ENCODE measurements at regions not wholly inside any gene's neighbourhood (a gene's known extent, or its start where the extent isn't known, plus 50 kb on each side); places are given as distances from the start of the nearest gene placed in this dataset.

DNA sequence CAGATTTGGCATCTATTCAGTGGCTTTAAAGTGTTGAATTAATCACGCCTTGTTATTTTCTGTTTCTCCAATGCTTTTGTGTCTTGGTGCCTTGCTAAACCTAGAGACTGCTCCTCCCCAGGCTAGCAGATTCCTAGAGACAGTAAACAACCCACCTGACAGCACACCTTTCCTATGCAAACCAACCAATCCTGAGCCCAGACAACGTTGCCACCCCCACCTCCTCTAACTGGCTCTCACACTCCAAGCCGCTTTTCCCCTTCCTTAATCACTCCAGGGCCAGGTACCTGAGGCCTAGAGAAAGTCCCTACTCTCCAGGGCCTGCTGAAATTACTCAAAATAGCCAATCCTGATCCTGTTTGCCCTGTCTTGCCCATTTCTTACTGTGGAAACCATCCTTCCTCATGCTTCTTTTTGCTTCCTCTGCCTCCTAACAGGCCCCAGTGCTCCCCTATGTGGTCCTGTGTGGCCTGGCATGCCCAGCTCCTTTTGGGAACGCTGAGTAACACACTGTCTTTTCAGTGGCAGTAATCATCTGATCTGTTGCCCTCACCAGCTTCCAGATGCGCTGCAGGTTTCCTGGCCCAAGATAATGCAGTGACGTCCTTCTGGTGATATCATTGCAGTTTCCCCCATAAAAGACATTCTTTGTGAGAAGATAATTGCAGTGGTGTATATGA is 53.4 kb downstream of the GAS1 start:
- Histone ChIP-seq H3K9me3 (no peaks in the 10 kb centered on the region), H3K4me3 (no peak overlapping the region), H3K27me3 (no peaks in the 10 kb centered on the region), H3K36me3 (no peaks in the 10 kb centered on the region)
- DNase-seq = no peak

DNA sequence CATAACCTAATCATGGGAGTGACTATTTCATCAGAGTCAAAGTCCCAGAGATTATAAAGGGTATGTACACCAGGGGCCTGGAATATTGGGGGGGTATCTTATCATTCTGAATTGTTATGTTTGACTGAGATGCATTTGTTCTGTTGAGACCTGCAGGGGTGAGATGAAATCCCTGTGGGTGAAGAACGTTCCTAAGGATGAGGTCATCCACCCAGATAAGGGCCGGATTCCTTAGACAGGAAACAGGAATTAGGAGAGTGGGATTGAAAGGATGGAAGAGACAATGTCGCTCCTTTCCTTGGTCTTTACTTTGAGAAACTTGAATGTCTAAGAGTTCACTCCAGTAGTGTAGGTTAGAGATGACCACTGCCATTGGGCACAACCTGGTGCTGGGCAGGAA is 54.7 kb downstream of the GAS1 start:
- Histone ChIP-seq H3K4me3 (no peak overlapping the region), H3K36me3 (no peaks in the 10 kb centered on the region), H3K27me3 (no peaks in the 10 kb centered on the region), H3K9me3 (no peaks in the 10 kb centered on the region)
- DNase-seq = no peak

DNA sequence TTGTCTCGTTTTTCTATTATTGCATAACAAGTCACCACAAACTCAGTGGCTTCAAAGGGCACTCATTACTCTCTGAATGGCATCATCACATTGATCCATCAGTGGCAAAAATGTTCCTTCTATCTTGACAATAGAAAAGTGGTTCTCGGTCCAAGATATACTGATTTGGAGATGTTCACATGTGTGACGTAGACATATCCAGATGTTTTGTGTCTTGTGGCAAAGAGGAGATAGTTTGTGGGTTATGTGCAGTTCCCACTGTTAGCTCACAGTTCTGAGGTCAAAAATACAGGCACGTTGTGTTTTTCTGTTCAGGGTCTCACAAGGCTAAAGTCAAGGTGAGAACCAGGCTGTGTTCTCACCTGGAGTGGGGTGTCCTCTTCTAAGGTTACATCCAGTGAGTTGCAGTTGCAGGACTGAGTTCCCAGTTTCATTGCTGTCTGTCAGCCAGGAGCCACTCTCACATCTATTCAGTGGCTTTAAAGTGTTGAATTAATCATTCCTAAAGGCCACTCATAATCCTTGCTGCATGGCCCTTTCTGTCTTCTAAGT is 55.3 kb downstream of the GAS1 start:
- Histone ChIP-seq H3K9me3 (no peaks in the 10 kb centered on the region), H3K36me3 (no peaks in the 10 kb centered on the region), H3K27me3 (no peaks in the 10 kb centered on the region), H3K4me3 (no peak overlapping the region)
- no peak for DNase-seq

DNA sequence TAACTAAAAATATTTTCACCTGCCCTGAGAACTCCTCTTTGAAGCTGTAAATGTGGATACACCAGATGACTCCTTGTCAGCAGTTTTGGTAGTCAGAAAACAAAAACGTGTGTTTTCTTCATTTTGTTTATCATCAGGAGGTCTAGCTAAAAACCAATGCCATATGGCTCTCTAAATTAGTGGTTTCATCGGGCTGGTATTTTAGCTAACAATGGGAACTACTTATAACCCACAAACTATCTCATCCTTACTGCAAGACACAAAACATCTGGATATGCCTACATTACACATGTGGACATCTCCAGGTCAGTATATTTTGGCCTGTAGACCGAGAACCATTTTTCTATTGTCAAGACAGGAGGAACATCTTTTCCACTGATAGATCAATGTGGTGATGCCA is 56.2 kb downstream of the GAS1 start:
- DNase-seq = no peak
- no peaks in the 10 kb centered on the region for H3K9me3 ChIP-seq
- H3K36me3 ChIP-seq = no peaks in the 10 kb centered on the region
- H3K4me3 ChIP-seq = no peak overlapping the region
- no peaks in the 10 kb centered on the region for H3K27me3 ChIP-seq

DNA sequence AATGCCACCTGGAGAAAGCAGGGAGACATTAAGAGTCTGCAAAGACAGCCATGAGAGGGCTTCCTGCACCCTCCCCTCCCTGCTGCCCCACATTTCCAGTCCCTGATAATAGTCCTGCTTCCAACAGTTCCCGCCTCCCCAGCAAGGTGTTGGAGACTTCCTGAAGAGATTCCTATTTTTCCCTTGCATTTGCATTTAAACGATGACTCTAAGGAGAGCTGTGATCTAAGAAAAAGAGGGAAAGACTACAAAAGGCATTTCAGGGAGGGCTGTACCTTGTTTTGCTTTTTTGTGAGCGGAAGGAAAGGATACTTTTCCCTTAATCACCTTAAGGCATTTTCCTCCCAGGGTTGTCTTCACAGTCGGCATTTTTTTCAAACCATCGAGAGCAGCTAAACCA is 62.1 kb downstream of the GAS1 start:
- DNase-seq = no peak
- no peak overlapping the region for H3K4me3 ChIP-seq
- no peaks in the 10 kb centered on the region for H3K36me3 ChIP-seq
- H3K27me3 ChIP-seq = no peaks in the 10 kb centered on the region
- no peaks in the 10 kb centered on the region for H3K9me3 ChIP-seq

DNA sequence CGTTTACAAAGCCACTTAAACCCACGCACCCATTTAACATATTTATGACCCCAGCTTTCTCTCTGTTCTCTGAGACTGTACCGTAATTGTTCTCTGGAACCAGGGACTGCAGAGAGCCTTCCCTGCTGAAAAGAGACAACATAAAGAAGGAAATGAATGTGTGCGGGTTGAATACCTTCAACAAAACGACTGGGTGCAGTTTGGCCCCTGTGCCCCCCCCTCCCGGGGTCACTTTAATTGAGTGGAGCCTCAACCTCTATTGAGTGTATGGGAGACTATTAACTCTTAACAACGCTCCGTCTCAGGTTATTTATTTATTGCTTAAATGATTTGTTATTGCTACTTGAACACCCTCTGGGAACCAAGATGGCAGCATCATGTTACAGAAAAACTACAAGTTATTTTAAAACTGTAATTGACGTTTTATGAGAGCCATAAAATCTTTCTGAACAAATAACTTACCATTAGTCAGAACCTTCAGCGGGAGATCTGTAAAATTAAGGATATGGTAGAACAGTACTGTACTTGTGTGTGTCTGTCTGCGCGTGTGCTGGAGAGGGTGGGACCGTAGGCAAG is 70.6 kb downstream of the GAS1 start:
- no peak overlapping the region for H3K4me3 ChIP-seq
- no peak for DNase-seq
- H3K27me3 ChIP-seq = no peaks in the 10 kb centered on the region
- no peaks in the 10 kb centered on the region for H3K9me3 ChIP-seq
- no peaks in the 10 kb centered on the region for H3K36me3 ChIP-seq

DNA sequence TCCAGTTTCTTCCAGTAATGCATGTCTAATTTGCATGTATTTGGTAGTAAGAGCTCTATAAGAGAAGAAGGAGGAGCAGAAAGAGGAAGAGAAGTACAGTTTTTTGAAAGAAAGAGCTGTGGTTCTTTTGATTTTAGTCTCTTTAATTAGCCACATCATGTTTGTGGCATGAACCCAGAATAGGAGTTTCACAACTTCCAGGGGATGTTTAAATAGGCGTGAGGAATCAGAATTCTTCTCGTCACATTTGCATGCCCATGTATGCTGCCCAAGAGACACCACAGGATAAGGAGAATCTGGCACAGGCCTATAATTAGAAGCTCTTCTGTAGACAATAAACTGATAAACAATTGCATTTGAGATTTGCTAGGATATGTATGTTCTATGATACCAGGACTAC is 78.7 kb downstream of the GAS1 start:
- Histone ChIP-seq H3K27me3 (no peaks in the 10 kb centered on the region), H3K4me3 (no peak overlapping the region), H3K36me3 (no peaks in the 10 kb centered on the region), H3K9me3 (no peaks in the 10 kb centered on the region; the same call in 1 of the 2 replicates)
- no peak for DNase-seq

DNA sequence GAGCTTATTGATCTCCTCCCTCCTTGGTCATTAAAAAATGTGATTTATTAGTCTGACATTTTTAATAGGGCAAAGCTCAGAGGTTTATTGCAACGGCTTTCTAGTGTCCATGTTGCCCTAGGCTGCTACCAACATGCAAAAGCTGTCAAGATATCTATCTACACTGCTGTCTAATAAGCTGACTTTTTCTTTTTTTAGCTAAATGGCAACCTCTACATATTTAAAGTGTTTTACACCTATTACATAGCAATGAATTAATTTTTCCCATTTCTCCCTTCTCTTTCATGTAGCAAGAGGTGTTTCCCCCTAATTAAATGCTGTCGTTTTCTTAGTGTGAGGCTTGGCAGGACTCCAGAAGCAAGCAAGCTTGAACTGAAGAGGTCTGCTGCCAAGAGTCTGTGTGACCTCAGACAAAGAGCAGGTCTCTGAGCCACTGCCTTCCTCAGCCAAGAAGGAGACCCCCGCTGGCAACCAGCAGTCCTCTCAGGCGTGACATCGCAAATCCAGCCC is 79.4 kb downstream of the GAS1 start:
- H3K36me3 ChIP-seq = no peaks in the 10 kb centered on the region
- no peak overlapping the region for H3K4me3 ChIP-seq
- H3K27me3 ChIP-seq = no peaks in the 10 kb centered on the region
- H3K9me3 ChIP-seq = no peaks in the 10 kb centered on the region; the same call in 1 of the 2 replicates
- DNase-seq = no peak

DNA sequence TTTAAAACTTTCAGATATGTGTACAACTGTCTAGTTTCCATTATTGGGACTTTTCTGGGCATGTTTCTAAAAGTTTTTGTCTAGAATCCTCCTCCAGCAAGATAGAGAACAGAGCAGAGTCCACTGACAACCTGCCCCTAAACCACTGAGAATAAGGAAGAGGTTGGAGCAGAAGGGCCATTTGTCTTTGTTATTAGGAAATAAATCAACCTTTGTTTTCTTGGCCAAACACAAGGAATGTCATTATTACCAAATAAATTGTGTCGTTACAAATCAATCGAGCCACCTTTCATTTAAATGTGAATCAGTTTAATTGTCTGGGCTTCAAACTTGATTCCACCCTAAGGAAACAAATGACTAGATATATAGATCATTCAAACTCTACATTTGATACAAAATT is 81.4 kb downstream of the GAS1 start:
- no peak for DNase-seq
- H3K4me3 ChIP-seq = no peak overlapping the region

DNA sequence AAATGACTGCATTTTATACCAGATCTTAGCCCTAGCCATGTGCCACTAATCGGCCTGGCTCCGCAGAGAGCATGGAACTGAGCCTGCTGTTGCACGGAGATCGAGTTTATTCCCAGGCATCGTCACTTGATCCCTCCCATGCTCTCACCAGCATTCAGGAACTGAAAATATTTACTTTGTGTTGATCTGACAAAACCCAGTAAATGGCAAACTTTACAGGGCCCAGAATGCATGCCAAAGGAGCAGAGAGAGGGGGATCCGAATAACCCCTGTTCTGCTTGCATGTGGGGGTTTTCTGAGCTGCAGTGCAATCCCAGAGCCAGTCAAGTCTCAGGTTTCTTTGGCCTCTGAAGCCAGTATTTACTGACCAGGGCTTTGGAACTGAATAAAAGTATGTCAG is 87.3 kb downstream of the GAS1 start:
- H3K9me3 ChIP-seq = no peaks in the 10 kb centered on the region
- no peaks in the 10 kb centered on the region for H3K27me3 ChIP-seq
- no peak overlapping the region for H3K4me3 ChIP-seq
- no peaks in the 10 kb centered on the region for H3K36me3 ChIP-seq
- DNase-seq = no peak

More for the DNA sequence above, 81.4 kb downstream of the GAS1 start:
- no peaks in the 10 kb centered on the region for H3K27me3 ChIP-seq
- no peaks in the 10 kb centered on the region; the same call in 1 of the 2 replicates for H3K9me3 ChIP-seq
- H3K36me3 ChIP-seq = no peaks in the 10 kb centered on the region

DNA sequence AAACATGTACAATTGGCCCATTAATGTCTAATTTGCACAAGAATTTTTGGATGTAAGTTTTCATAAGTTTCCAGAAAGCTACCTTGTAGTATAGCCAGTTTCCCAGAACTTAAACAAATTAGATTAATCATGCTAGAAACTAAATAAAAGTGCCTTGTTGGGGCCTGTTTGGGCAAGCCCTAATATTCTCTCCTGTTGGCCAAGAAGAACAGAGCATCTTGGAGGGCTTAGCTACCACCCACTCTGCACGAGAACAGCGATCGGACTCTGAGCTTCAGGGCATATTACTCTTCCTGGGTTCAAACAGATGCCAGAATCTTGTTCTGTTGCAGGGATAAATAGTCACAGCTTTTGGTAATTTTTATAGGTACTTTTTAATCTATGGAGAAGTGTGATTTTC is 88.2 kb downstream of the GAS1 start:
- H3K27me3 ChIP-seq = no peaks in the 10 kb centered on the region
- no peaks in the 10 kb centered on the region for H3K9me3 ChIP-seq
- no peak overlapping the region for H3K4me3 ChIP-seq
- DNase-seq = no peak
- no peaks in the 10 kb centered on the region for H3K36me3 ChIP-seq

DNA sequence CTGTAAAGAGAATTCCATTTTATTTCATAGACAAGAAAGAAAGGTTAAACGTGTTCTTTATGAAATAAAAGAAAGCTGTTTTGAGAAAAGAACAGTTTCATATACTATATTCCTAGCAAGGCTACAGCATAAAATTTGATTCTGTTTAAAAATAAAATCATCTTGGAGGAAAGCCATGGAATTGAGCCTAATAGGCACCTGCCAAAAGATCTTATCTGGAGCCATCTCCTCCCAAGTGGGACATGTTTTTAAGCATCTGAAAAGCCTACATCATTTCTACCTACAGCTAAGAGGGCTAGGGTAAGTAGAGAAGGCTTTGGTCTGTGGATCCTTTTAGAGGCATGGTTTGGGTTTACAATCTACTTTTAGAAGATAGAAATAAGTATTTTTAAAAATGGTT is 89.3 kb downstream of the GAS1 start:
- H3K36me3 ChIP-seq = no peaks in the 10 kb centered on the region
- no peaks in the 10 kb centered on the region for H3K27me3 ChIP-seq
- no peak overlapping the region for H3K4me3 ChIP-seq
- H3K9me3 ChIP-seq = no peaks in the 10 kb centered on the region
- no peak for DNase-seq

DNA sequence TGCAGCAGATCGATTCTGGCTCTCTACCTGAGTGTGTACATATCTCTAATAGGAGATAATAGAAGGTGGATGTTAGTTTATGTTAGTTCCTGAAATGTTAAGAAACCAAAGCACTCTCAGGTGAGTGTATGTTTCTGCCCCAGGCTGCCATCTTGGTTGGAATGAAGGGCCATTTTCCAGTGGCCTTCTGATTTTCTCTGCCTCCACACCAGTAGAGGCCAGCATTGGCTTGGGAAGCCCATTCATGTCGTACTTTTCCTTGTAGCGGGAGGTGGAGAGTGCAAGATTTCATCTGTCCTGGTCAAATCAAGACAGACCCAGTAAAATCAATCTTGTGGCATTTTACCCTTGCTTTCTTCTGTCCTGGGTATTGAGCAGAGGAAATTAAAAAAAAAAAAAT is 91.0 kb downstream of the GAS1 start:
- Histone ChIP-seq H3K36me3 (no peaks in the 10 kb centered on the region), H3K9me3 (0 out of 2 replicates have a peak, but pooled peaks cover 2% of the 10 kb centered on the region), H3K4me3 (no peak overlapping the region), H3K27me3 (no peaks in the 10 kb centered on the region)
- no peak for DNase-seq

DNA sequence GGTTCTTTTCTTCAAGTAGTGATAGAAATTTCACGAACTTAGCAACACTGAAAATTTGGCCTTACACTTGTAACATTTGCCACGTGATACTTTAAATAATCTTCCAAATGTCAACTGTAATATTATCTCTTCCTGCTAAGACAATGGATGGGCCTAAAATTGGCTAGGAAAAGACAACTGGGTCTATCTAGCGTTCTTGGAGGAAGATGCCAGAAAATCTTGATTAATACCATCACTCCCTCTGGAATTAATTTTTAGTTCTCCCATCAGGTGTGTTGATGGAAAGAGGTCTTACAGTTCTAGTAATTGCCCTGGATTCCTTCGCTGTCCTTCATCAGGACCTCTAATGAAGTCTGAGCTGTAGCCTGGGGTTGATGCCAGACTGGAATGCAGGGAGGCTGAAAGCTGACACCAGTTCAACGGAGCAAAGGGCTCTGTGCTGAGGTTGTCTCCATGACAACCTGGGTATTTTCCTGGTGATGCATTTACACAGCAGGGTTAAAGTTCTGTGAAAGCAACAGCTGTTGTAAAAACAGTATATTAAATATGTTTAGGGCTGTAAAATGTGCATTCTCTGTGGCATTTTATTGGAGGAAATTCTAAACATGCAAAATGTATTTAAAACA is 92.3 kb downstream of the GAS1 start:
- DNase-seq = peak; percentile 87
- H3K9me3 ChIP-seq = 0 out of 2 replicates have a peak, but pooled peaks cover 2% of the 10 kb centered on the region

DNA sequence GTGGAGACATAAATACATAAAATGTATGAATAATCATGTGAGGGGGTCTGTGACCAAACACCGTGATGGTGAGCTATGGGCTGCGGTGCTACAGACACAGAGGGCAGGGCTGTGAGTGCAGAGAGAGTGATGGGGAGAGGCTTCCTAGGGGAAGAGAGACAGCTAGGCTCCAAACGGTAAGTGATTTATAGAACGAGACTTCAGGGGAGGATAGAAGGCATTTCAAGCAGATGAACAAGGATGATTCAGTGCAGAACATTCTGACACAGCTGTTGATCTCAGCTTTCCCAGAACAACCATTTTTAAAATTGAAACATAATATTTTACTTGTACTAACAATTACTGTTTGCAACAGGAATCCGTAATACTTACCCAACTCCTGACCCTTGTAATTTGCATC is 100.7 kb downstream of the GAS1 start:
- Histone ChIP-seq H3K9me3 (no peaks in the 10 kb centered on the region), H3K4me3 (no peak overlapping the region), H3K36me3 (no peaks in the 10 kb centered on the region), H3K27me3 (no peaks in the 10 kb centered on the region)
- no peak for DNase-seq

More for the DNA sequence above, 92.3 kb downstream of the GAS1 start:
- Histone ChIP-seq H3K36me3 (no peaks in the 10 kb centered on the region), H3K4me3 (no peak overlapping the region), H3K27me3 (no peaks in the 10 kb centered on the region)

DNA sequence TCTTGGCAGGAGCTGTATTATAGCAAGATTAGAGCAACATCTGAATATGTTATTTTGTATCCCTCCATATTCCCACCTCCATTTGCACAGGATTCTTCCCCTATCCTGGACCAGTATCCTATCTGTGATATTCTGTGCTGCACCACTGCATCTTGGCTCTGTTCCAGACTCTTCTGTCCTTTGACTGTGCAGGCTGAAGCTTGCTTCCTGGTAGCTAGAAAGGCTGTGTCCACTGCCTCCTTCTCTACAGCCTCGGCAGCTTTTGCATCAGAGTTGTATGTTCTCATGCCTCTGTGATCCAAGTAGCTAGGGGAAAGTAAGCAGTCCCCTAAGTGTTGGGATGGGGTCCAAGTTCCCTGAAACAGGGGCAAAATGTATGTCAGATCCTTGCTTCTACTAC is 104.1 kb downstream of the GAS1 start:
- DNase-seq = no peak

DNA sequence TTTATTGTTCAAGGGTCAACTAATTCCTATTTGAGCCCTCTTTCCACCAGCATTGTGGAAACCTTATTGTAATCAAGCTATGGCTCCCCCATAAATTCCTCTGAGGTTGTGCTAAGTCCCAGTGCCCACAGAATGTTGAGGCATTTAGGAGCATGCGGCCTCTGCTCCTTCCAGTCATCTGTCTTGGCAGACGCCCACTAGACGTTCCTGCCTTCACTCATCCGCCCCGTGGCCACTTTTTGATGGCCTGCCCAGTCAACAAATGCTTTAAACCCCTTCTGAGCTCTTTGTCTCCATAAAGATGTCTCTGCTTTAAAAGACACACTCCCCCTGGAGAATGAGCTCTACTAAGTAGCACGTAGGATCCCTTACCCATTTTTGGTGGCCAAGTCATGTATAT is 104.7 kb downstream of the GAS1 start:
- no peaks in the 10 kb centered on the region for H3K36me3 ChIP-seq
- H3K27me3 ChIP-seq = no peaks in the 10 kb centered on the region

More for the DNA sequence above, 104.1 kb downstream of the GAS1 start:
- no peaks in the 10 kb centered on the region for H3K27me3 ChIP-seq
- no peak overlapping the region for H3K4me3 ChIP-seq
- no peaks in the 10 kb centered on the region for H3K36me3 ChIP-seq
- no peaks in the 10 kb centered on the region for H3K9me3 ChIP-seq

More for the DNA sequence above, 104.7 kb downstream of the GAS1 start:
- no peak for DNase-seq
- Histone ChIP-seq H3K9me3 (no peaks in the 10 kb centered on the region), H3K4me3 (no peak overlapping the region)
